ENCODE measurements at regions not wholly inside any gene's neighbourhood (a gene's known extent, or its start where the extent isn't known, plus 50 kb on each side); places are given as distances from the start of the nearest gene placed in this dataset.

- WGBS (ENCODE audit: missing lambda C conversion rate): 19% methylated on average over 1 of the region's 1 CpG
- TF ChIP-seq NFE2L2 (conservative IDR thresholded peaks at IDR 0.05; ENCODE audit: low read length) (no peak), RAD21 (conservative IDR thresholded peaks at IDR 0.05 in 1 of 2, IDR thresholded peaks at IDR 0.05 in 1 of 2) (no peak), CBX8 (IDR thresholded peaks at IDR 0.05) (no peak), MAFK (IDR thresholded peaks at IDR 0.05; ENCODE audit: partially characterized antibody) (no peak), TP53 (CRISPR knock-in tag; IDR thresholded peaks at IDR 0.05) (no peak), HOXB5 (CRISPR knock-in tag; IDR thresholded peaks at IDR 0.05) (no peak), CHD4 (IDR thresholded peaks at IDR 0.05; ENCODE audit: borderline replicate concordance) (no peak), FOSB (CRISPR knock-in tag; IDR thresholded peaks at IDR 0.05) (no peak), GATA3 (IDR thresholded peaks at IDR 0.05; ENCODE audit: borderline replicate concordance) (no peak), HES2 (IDR thresholded peaks at IDR 0.05) (no peak)
- FAIRE-seq: no peak
- Histone ChIP-seq H3K9me3 (no peaks in the 10 kb centered on the region), H3K4me3 (no peak overlapping the region), H3K4me2 (no peak overlapping the region), H3K27ac (no peak overlapping the region), H3K4me1 (peaks cover 18% of the 10 kb centered on the region; the same call in 2 of the 3 replicates)
- ChIA-PET POLR2A (no interaction called here), CTCF (no interaction called here)
- ATAC-seq: no peak
- no peak for DNase-seq (ENCODE audit: low read depth in 1 of 2, low spot score in 1 of 2)
Observed at GRCh38 chr2:18208956-18209355, 330.5 kb downstream of the KCNS3 start.

GRCh38 chr2:18200771-18201170, 322.3 kb downstream of the KCNS3 start:
- ATAC-seq (no peak), FAIRE-seq (no peak), DNase-seq (ENCODE audit: low read depth in 1 of 2, low spot score in 1 of 2) (no peak)
- ChIA-PET POLR2A (no interaction called here), CTCF (no interaction called here)
- WGBS (ENCODE audit: missing lambda C conversion rate): 74% methylated on average over 1 of the region's 1 CpG
- Histone ChIP-seq H3K27ac (no peak overlapping the region), H3K4me1 (no peaks in the 10 kb centered on the region), H3K4me2 (no peak overlapping the region), H3K9me3 (no peaks in the 10 kb centered on the region), H3K4me3 (no peak overlapping the region)
- TF ChIP-seq, protein P1, sequence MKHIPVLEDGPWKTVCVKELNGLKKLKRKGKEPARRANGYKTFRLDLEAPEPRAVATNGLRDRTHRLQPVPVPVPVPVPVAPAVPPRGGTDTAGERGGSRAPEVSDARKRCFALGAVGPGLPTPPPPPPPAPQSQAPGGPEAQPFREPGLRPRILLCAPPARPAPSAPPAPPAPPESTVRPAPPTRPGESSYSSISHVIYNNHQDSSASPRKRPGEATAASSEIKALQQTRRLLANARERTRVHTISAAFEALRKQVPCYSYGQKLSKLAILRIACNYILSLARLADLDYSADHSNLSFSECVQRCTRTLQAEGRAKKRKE (CRISPR knock-in tag; IDR thresholded peaks at IDR 0.05; ENCODE audit: low read depth): no peak
- TF ChIP-seq ZNF302 (CRISPR knock-in tag; IDR thresholded peaks at IDR 0.05) (no peak), RNF2 (IDR thresholded peaks at IDR 0.05; ENCODE audit: borderline replicate concordance, low read depth) (no peak), HOXA7 (CRISPR knock-in tag; IDR thresholded peaks at IDR 0.05) (no peak), EHF (CRISPR knock-in tag; IDR thresholded peaks at IDR 0.05) (no peak), HOXB13 (CRISPR knock-in tag; IDR thresholded peaks at IDR 0.05; ENCODE audit: low read depth) (no peak), NFE2L2 (conservative IDR thresholded peaks at IDR 0.05; ENCODE audit: low read length) (no peak), RARB (CRISPR knock-in tag; IDR thresholded peaks at IDR 0.05) (no peak), KDM1A (IDR thresholded peaks at IDR 0.05; ENCODE audit: low read depth) (no peak), GATA3 (IDR thresholded peaks at IDR 0.05; ENCODE audit: borderline replicate concordance) (no peak), TP53 (CRISPR knock-in tag; IDR thresholded peaks at IDR 0.05) (no peak)
- TF ChIP-seq, protein P2, sequence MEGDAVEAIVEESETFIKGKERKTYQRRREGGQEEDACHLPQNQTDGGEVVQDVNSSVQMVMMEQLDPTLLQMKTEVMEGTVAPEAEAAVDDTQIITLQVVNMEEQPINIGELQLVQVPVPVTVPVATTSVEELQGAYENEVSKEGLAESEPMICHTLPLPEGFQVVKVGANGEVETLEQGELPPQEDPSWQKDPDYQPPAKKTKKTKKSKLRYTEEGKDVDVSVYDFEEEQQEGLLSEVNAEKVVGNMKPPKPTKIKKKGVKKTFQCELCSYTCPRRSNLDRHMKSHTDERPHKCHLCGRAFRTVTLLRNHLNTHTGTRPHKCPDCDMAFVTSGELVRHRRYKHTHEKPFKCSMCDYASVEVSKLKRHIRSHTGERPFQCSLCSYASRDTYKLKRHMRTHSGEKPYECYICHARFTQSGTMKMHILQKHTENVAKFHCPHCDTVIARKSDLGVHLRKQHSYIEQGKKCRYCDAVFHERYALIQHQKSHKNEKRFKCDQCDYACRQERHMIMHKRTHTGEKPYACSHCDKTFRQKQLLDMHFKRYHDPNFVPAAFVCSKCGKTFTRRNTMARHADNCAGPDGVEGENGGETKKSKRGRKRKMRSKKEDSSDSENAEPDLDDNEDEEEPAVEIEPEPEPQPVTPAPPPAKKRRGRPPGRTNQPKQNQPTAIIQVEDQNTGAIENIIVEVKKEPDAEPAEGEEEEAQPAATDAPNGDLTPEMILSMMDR (IDR thresholded peaks at IDR 0.05): no peak

DNA sequence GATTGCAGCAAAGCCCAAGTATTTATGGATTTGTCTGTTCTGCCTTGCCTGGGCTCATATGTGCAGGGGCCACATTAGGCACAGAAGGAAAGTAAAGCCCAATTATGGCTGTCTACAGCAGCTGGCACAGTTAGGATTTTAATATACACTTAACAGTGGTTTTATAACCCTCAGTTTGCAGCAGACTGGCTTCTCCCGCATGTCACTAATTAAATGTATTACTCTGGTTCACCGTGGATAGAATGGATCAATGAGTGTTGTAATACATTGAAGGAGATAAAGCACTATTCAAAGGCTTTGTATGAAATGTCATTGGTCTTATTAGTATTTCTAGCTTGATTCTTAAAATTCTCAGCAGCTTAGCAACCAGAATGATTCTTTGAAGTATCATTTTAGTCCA, 320.2 kb downstream of the KCNS3 start:
- no peak overlapping the region for H3K4me2 ChIP-seq
- no peak overlapping the region for H3K4me3 ChIP-seq
- no peaks in the 10 kb centered on the region for H3K4me1 ChIP-seq
- DNase-seq (ENCODE audit: low read depth in 1 of 2, low spot score in 1 of 2): no peak
- ATAC-seq: no peak
- ChIA-PET POLR2A (no interaction called here), CTCF (interaction anchor here (1.0 to 1.3 kb wide), 2 partner anchors 17 to 180 kb away, joined by 3 to 5 read pairs; no protein-coding TSS in a partner anchor)
- no peak for FAIRE-seq
- H3K9me3 ChIP-seq: no peaks in the 10 kb centered on the region
- WGBS (ENCODE audit: missing lambda C conversion rate): 73% methylated on average over 2 of the region's 2 CpGs
- H3K27ac ChIP-seq: no peak overlapping the region
- TF ChIP-seq RAD21 (conservative IDR thresholded peaks at IDR 0.05 in 1 of 2, IDR thresholded peaks at IDR 0.05 in 1 of 2) (no peak), POLR2AphosphoS2 (conservative IDR thresholded peaks at IDR 0.05; ENCODE audit: low read length) (no peak), CHD4 (IDR thresholded peaks at IDR 0.05; ENCODE audit: borderline replicate concordance) (no peak)
- TF ChIP-seq, protein P3, sequence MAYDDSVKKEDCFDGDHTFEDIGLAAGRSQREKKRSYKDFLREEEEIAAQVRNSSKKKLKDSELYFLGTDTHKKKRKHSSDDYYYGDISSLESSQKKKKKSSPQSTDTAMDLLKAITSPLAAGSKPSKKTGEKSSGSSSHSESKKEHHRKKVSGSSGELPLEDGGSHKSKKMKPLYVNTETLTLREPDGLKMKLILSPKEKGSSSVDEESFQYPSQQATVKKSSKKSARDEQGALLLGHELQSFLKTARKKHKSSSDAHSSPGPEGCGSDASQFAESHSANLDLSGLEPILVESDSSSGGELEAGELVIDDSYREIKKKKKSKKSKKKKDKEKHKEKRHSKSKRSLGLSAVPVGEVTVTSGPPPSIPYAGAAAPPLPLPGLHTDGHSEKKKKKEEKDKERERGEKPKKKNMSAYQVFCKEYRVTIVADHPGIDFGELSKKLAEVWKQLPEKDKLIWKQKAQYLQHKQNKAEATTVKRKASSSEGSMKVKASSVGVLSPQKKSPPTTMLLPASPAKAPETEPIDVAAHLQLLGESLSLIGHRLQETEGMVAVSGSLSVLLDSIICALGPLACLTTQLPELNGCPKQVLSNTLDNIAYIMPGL (CRISPR knock-in tag; IDR thresholded peaks at IDR 0.05; ENCODE audit: borderline replicate concordance): no peak
- TF ChIP-seq, protein P4, sequence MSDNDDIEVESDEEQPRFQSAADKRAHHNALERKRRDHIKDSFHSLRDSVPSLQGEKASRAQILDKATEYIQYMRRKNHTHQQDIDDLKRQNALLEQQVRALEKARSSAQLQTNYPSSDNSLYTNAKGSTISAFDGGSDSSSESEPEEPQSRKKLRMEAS (IDR thresholded peaks at IDR 0.05): no peak
- TF ChIP-seq, protein P5, sequence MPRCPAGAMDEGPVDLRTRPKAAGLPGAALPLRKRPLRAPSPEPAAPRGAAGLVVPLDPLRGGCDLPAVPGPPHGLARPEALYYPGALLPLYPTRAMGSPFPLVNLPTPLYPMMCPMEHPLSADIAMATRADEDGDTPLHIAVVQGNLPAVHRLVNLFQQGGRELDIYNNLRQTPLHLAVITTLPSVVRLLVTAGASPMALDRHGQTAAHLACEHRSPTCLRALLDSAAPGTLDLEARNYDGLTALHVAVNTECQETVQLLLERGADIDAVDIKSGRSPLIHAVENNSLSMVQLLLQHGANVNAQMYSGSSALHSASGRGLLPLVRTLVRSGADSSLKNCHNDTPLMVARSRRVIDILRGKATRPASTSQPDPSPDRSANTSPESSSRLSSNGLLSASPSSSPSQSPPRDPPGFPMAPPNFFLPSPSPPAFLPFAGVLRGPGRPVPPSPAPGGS (IDR thresholded peaks at IDR 0.05): no peak
